Progenitor cell of endocrine pancreas (in vitro differentiated cells): ENCODE measurements at regions not wholly inside any gene's neighbourhood (a gene's known extent, or its start where the extent isn't known, plus 50 kb on each side); places are given as distances from the start of the nearest gene placed in this dataset.

Experiments
- DNase-seq: peaks from one replicate; pipeline ENCODE4 v3.0.0; 2021; ENCODE audit warnings: low spot score; ENCODE audit not compliant: unreplicated experiment
- H3K27ac Mint-ChIP-seq: 2 replicates; pipeline ENCODE4 v1.8.0; 2021; ENCODE audit warnings: mild to moderate bottlenecking, moderate library complexity, mixed read lengths
- H3K27me3 Mint-ChIP-seq: 2 replicates; pipeline ENCODE4 v1.8.0; 2021; ENCODE audit warnings: mixed read lengths
- H3K36me3 Mint-ChIP-seq: 2 replicates; pipeline ENCODE4 v1.8.0; 2022; ENCODE audit warnings: mixed read lengths; ENCODE audit not compliant: insufficient read depth
- H3K4me1 Mint-ChIP-seq: 2 replicates; pipeline ENCODE4 v1.8.0; 2021; ENCODE audit warnings: low read depth, mixed read lengths
- H3K4me3 Mint-ChIP-seq: 2 replicates; pipeline ENCODE4 v1.8.0; 2021; ENCODE audit warnings: low read depth, mild to moderate bottlenecking, moderate library complexity, mixed read lengths
- H3K9me3 Mint-ChIP-seq: 2 replicates; pipeline ENCODE4 v1.8.0; 2021; ENCODE audit warnings: low read depth, mixed read lengths
- CTCF ChIP-seq: fragments of 200-600 bp; sonication (generic); IDR thresholded peaks from one replicate; pipeline ENCODE4 v1.5.0; 2021; ENCODE audit warnings: antibody characterized with exemption, mild to moderate bottlenecking; ENCODE audit not compliant: unreplicated experiment

DNA sequence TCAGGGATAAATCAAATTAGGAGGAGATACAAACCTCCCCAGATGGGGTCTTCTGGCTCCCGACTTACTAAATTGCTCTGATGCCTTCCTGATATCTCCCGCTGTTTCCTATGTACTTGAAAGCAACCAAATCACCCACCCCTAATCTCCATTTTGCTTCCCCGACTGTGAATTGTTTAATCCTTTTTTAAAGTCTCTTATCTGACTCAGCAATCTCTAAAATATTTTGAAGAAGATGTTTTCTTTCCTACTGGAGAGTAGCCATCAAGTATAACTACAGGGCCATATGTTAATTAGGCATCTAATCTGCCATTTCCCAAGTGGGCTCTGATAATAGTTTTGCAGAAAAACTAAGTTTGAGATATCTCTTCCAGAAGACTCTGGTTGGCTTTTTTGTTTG is 365.2 kb upstream of the MAF start:
- no peak for DNase-seq
- Mint-ChIP-seq H3K9me3 (no peaks in the 10 kb centered on the region), H3K4me3 (no peak overlapping the region), H3K4me1 (peaks cover 3% of the 10 kb centered on the region), H3K27me3 (peaks cover 11% of the 10 kb centered on the region), H3K27ac (no peak overlapping the region), H3K36me3 (no peaks in the 10 kb centered on the region)
- no peak for TF ChIP-seq CTCF

GRCh38 chr16:79964104-79964503 is 363.6 kb upstream of the MAF start:
- Mint-ChIP-seq H3K4me1 (peaks cover 13% of the 10 kb centered on the region), H3K27me3 (peaks cover 11% of the 10 kb centered on the region), H3K27ac (no peak overlapping the region), H3K4me3 (no peak overlapping the region), H3K9me3 (no peaks in the 10 kb centered on the region), H3K36me3 (no peaks in the 10 kb centered on the region)
- no peak for TF ChIP-seq CTCF
- no peak for DNase-seq

GRCh38 chr16:79962962-79963361 is 362.4 kb upstream of the MAF start:
- H3K9me3 Mint-ChIP-seq: peaks cover 4% of the 10 kb centered on the region
- no peak overlapping the region for H3K27ac Mint-ChIP-seq
- DNase-seq: no peak
- peaks cover 18% of the 10 kb centered on the region for H3K4me1 Mint-ChIP-seq
- no peak for TF ChIP-seq CTCF
- no peak overlapping the region for H3K4me3 Mint-ChIP-seq
- H3K36me3 Mint-ChIP-seq: no peaks in the 10 kb centered on the region
- H3K27me3 Mint-ChIP-seq: peaks cover 11% of the 10 kb centered on the region

- H3K4me3 Mint-ChIP-seq: no peak overlapping the region
- H3K9me3 Mint-ChIP-seq: peaks cover 4% of the 10 kb centered on the region
- H3K4me1 Mint-ChIP-seq: peaks cover 18% of the 10 kb centered on the region
- peak overlapping the region; percentile 1 for H3K27ac Mint-ChIP-seq
- TF ChIP-seq CTCF: no peak
- DNase-seq: no peak
- no peaks in the 10 kb centered on the region for H3K36me3 Mint-ChIP-seq
- H3K27me3 Mint-ChIP-seq: peaks cover 6% of the 10 kb centered on the region
These were observed 358.7 kb upstream of the MAF start for GRCh38 chr16:79959226-79959625.

DNA sequence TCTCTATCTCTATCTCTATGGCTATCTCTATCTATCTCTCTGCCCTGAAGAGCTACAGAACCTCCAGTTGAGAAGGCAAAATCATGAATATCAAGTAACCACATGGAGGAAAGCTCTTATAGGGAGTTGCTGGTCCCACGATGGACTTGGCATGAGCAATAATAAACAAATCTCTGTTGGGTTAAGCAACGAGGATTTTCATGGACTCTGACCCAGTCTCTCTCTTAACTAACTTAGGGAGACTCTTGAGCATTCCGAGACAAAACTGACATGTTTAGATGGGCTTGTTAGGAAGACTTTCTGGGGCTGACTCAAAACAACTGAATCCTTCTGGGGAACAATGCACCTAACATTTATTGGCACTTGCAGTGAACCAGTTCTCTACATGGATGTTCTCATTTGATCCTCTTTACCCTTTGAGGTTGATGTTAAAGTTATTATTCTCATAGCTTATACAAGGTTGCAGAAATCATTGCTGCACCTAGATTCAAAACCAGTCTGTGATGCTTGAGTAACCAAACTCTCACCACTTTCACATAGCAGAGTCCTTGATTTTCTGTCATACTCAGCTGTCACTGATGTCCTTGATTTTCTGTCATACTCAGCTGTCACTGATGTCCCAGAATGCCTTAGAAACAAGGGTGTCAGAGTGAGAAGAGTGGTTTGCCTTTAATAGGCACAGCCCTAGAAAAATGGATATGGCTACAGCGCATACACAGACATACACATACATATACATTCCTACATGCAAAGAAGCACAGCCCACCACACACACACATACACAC is 354.6 kb upstream of the MAF start:
- peaks cover 15% of the 10 kb centered on the region for H3K4me1 Mint-ChIP-seq
- no peak for TF ChIP-seq CTCF
- no peaks in the 10 kb centered on the region for H3K27me3 Mint-ChIP-seq
- no peaks in the 10 kb centered on the region for H3K36me3 Mint-ChIP-seq
- no peak for DNase-seq
- H3K27ac Mint-ChIP-seq: no peak overlapping the region
- H3K9me3 Mint-ChIP-seq: peaks cover 4% of the 10 kb centered on the region
- H3K4me3 Mint-ChIP-seq: no peak overlapping the region
